ENCODE measurements at regions not wholly inside any gene's neighbourhood (a gene's known extent, or its start where the extent isn't known, plus 50 kb on each side); places are given as distances from the start of the nearest gene placed in this dataset.

- TF ChIP-seq POLR2A (IDR thresholded peaks at IDR 0.05) (no peak), CTCF (IDR thresholded peaks at IDR 0.05) (no peak), EP300 (IDR thresholded peaks at IDR 0.05) (no peak)
These were observed 176.9 kb upstream of the CAMK1G start for GRCh38 chr1:209406595-209406994.
